Thyroid gland (tissue), 4 donors: ENCODE measurements at regions not wholly inside any gene's neighbourhood (a gene's known extent, or its start where the extent isn't known, plus 50 kb on each side); places are given as distances from the start of the nearest gene placed in this dataset.
"Not testable (repeated sequence)": the region's sequence is repeated elsewhere in the genome, so short reads cannot be mapped to it uniquely, and the experiment has no call there.

Source experiments
- POLR2A ChIP-seq, 2 donors: fragments of 450-650 bp; IDR thresholded peaks; one replicate each; pipeline ENCODE4 v1.6.1; 2017; ENCODE audit warnings: antibody characterized with exemption in 2 of 2, mild to moderate bottlenecking in 2 of 2, moderate library complexity in 1 of 2
- TF ChIP-seq, protein P1 (sequence below), 6 experiments: fragments of 200-600 bp in 3 of 6; fragments of 450-650 bp in 3 of 6; sonication (generic) in 3 of 6; IDR thresholded peaks; one replicate each; pipeline ENCODE4 v1.5.1; 2016 to 2019; ENCODE audit warnings: antibody characterized with exemption in 6 of 6, mild to moderate bottlenecking in 2 of 6, inconsistent platforms in 1 of 6, moderate library complexity in 1 of 6

DNA sequence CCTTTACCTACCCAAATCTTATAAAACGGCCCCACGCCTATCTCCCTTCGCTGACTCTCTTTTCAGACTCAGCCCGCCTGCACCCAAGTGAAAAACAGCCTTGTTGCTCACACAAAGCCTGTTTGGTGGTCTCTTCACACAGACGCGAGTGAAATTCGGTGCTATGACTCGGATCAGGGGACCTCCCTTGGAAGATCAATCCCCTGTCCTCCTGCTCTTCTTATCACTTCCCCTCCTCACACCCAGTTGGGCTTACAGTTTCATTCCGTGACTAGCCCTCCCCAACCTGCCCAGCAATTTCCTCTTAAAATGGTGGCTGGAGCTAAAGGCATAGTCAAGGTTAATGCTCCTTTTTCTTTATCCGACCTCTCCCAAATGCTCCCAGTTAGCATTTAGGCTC lies 68.5 kb upstream of the ABCB5 start:
- TF ChIP-seq, protein P1, sequence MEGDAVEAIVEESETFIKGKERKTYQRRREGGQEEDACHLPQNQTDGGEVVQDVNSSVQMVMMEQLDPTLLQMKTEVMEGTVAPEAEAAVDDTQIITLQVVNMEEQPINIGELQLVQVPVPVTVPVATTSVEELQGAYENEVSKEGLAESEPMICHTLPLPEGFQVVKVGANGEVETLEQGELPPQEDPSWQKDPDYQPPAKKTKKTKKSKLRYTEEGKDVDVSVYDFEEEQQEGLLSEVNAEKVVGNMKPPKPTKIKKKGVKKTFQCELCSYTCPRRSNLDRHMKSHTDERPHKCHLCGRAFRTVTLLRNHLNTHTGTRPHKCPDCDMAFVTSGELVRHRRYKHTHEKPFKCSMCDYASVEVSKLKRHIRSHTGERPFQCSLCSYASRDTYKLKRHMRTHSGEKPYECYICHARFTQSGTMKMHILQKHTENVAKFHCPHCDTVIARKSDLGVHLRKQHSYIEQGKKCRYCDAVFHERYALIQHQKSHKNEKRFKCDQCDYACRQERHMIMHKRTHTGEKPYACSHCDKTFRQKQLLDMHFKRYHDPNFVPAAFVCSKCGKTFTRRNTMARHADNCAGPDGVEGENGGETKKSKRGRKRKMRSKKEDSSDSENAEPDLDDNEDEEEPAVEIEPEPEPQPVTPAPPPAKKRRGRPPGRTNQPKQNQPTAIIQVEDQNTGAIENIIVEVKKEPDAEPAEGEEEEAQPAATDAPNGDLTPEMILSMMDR (IDR thresholded peaks at IDR 0.05) = not testable (repeated sequence)
- not testable (repeated sequence) for TF ChIP-seq POLR2A (IDR thresholded peaks at IDR 0.05)
